Activated CD8-positive, alpha-beta memory T cell treated with anti-CD3 and anti-CD28 coated beads for 36 hours (primary cell): ENCODE measurements at regions not wholly inside any gene's neighbourhood (a gene's known extent, or its start where the extent isn't known, plus 50 kb on each side); places are given as distances from the start of the nearest gene placed in this dataset.

Experiments used
- CTCF ChIA-PET: fragments of 350-600 bp; sonication (Branson Sonifier 250); formaldehyde crosslinking; loops from one replicate; lab custom pipeline; 2021; ENCODE audit warnings: antibody characterized with exemption; lab: Charles Lee
- POLR2A ChIA-PET: fragments of 350-600 bp; sonication (Branson Sonifier 250); formaldehyde crosslinking; loops from one replicate; lab custom pipeline; 2021; ENCODE audit warnings: antibody characterized with exemption; lab: Charles Lee

DNA sequence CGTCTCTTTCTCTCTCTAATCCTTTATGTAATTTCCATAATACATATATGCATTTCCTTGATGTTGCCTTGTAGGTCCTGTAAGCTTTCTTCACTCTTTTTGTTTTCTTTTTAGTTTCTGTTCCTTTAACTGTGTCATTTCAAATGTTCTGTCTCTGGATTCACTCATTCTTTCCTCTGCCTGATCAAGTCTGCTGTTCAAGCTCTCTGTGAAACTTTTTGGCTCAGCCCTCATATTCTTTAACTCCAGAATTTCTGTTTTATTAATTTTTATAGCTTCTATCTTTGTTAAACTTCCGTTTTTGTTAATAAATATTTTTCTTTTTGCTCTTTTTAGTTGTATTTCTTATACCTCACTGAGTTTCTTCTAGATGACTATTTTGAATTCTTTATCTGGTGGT lies 321.3 kb upstream of the LMO3 start:
- ChIA-PET CTCF (no interaction called here), POLR2A (no interaction called here)

DNA sequence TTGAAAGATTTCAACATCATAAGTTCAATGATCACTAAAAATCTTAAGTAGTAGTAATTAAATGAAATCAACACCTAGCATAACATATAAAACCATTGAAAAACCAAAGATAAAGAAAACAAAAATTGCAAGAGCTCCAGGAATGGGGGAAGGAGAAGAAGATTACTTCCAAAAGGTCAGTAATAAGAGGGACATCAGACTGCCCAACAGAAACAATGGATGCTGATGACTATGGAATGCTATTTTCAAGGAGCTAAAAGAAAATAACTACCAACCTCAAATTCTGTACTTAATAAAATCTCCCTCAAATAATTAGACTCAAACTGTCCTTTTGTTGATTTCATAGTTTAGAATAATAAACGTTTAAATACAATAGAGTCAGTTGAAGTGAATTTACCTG lies 314.5 kb upstream of the LMO3 start:
- CTCF ChIA-PET = no interaction called here
- POLR2A ChIA-PET = no interaction called here

DNA sequence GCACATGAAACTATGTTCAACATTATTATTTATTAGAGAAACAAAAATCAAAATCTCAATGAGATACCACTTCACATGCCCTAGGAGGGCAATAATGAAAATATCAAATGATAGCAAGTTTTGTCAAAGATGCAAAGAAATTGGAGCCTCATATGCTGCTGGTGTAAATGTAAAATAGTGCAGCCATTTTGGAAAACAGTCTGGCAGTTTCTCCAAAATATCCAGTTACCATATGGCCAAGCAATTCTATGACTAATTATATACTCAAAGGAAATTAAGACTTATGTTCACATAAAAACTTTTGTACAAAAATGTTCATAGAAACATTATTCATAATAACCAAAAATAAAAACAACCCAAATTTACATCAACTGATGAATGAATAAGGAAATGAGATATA lies 313.6 kb upstream of the LMO3 start:
- POLR2A ChIA-PET = no interaction called here
- CTCF ChIA-PET = no interaction called here

GRCh38 chr12:16914853-16915252 lies 308.9 kb upstream of the LMO3 start:
- CTCF ChIA-PET = no interaction called here

DNA sequence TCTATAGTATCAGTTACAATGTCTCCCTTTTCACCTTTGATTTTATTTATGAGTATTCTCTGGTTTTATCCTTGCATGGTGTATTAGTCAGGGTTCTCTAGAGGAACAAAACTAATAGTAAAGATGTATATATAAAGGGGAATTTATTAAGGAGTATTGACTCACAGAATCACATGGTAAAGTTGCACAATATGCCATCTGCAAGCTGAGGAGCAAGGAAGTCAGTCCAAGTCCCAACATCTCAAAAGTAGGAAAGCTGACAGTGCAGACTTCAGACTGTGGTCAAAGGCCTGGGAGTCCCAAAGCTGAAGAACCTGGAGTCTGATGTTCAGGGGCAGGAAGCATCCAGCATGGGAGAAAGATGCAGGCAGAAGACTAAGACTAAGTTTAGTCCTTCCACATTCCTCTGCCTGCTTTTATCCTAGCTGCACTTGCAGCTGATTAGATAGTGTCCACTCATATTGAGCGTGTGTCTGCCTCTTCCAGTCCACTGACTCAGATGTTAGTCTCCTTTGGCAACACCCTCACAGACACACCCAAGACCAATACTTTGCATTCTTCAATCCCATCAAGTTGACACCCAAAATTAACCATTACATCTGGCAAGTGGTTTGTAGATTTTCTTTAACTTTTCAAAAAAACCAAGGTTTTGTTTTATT lies 308.0 kb upstream of the LMO3 start:
- POLR2A ChIA-PET = no interaction called here
- CTCF ChIA-PET = no interaction called here

More at GRCh38 chr12:16914853-16915252, 308.9 kb upstream of the LMO3 start:
- POLR2A ChIA-PET = no interaction called here

DNA sequence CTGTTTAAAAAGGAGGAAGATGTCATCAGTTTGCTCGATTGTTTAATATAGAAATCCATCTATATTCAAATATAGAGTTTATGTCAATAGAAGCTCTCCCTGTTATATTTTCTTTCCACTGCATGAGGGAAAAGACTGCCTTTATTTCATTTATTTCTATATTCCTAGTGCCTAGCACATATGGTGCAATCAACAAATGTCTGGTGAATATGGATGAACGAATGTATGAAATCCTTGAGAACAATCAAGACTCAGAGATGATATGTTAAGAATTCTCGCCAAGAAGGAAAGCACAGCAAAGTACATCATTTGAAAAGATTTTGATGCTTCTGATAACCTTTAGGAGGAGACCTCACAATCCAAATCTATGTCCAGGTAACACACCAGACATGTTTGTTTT lies 296.0 kb upstream of the LMO3 start:
- POLR2A ChIA-PET = no interaction called here
- CTCF ChIA-PET = no interaction called here

DNA sequence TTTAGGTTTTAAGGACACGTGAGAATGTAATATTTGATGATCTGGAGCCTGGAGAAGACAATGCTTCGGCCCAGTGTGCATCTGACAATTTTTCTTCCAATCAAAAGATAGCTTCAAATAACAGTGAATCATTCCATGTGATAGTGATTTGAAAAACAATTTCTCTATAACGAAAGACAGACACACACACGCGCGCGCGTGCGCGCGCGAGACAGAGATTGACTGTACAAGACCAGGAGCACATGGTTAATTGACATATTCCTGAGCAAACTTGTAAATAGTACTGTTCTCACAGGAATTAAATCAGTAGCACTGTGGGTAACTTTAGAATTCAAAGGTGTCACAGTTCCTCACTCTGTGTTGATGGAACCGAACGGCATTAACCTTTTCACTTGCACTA lies 287.5 kb upstream of the LMO3 start:
- ChIA-PET CTCF (no interaction called here), POLR2A (no interaction called here)

DNA sequence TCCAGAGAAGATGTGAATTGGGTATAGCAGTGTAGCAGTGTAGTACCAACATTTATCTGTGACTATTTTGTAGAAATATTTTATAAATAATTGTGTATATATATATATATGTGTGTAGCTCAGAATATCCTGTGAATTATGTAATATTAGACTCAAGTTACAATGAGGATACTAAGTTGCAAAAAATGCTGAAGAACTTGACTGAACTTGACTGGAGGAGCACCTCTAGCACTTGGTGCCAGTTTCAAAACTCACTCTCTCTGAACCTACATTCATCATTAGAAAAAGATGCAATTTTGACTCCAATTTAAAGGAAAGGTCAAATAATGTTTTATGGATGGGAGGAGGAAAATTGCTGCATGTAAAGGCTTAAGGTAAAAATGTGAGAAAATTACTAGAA lies 285.7 kb upstream of the LMO3 start:
- POLR2A ChIA-PET = no interaction called here

DNA sequence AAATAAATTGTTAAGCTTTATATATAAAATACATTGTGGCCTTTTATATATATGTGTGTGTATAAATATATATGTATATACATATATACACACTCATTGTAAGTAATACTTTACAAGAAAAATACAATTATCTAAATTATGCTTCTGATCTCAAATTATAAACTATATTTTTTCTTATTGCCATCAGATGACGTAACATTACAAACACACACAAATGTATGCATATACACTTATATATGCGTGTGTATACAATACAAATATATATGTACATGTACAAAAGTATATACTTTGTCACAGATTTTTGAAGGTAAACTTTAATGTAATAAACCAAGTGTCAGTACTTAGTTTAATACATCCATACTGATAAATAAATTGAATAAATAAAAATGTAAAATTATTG lies 278.9 kb upstream of the LMO3 start:
- CTCF ChIA-PET = no interaction called here

More for the DNA sequence above, 285.7 kb upstream of the LMO3 start:
- CTCF ChIA-PET = no interaction called here

DNA sequence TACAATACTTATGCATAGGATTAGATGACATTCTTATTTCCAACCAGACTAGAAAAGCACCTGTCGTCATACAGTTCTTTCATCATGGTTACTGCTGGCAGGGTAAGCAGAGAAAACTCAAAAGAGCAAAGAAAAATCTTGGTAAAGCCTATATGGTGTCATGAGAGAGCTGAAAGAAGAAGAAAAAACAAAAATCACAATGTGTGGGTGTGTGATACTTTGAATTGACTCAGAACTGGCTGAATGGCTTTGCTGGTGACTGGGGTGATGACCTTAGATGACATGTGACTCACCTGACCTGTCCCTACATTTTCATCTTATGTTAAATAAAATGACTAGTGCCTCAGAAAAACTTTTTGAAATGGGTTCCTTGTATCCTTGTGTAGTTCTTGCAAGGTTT lies 278.1 kb upstream of the LMO3 start:
- POLR2A ChIA-PET = no interaction called here
- CTCF ChIA-PET = no interaction called here

More for the DNA sequence above, 278.9 kb upstream of the LMO3 start:
- POLR2A ChIA-PET = no interaction called here

- POLR2A ChIA-PET = no interaction called here
- CTCF ChIA-PET = no interaction called here
These were observed 276.1 kb upstream of the LMO3 start for GRCh38 chr12:16881986-16882570.

DNA sequence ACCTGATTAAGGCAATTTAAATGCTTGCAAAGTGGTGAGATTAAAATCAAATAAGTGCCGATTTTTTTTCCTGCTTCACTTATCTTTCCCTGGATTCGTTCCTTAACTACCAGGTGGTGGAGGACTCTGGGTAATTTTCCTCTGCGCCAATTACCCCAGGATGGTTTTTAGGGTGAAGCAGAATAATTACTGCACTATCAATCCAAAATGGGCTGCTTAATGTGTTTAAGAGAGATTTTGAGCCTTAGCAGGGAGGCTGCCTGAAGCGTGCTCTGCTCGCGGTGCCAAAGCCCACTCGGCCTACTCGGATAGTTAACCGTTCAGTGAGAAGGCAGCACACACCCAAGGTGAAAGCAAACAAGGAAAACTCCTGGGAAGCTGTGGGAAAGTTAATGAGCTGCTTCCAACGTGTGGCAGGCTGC lies 274.9 kb upstream of the LMO3 start:
- CTCF ChIA-PET = no interaction called here
- POLR2A ChIA-PET = no interaction called here

DNA sequence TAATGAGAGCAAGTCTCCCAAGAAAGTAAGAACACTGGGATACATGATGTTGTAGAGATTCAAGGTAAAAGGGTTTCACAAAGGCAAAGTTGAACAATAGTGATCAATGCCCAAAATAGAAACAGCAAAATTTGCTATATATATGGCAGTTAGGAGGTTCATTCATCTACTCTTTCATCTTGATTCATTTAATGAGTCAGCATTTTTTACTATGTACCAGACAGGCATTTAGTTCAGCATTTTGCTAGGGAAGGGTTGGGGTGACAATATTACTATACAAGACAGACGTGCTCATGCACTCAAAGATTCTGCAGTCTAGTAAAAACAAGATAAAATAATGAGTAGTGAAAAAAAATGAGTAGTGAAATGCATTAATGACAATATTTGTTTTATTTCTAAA lies 264.9 kb upstream of the LMO3 start:
- POLR2A ChIA-PET = no interaction called here
- CTCF ChIA-PET = no interaction called here

DNA sequence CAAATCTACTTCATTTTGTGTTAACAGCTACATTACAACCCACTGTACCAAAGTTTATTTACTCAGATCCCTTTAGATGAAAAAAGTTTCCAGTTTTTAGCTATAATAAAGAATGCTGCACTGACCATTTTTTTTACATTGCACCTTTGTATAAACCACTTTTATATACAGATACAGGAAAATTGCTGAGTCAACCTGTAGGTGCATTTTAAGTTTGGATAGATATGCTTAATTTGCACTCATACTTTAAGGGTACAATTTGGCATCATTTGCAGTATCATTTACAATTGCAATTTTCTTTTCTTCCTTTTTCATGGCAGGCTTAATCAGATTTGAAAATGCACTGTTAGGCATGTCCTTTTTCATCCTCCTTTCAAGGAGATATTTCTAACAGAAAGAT lies 257.8 kb upstream of the LMO3 start:
- CTCF ChIA-PET = no interaction called here
- POLR2A ChIA-PET = no interaction called here

DNA sequence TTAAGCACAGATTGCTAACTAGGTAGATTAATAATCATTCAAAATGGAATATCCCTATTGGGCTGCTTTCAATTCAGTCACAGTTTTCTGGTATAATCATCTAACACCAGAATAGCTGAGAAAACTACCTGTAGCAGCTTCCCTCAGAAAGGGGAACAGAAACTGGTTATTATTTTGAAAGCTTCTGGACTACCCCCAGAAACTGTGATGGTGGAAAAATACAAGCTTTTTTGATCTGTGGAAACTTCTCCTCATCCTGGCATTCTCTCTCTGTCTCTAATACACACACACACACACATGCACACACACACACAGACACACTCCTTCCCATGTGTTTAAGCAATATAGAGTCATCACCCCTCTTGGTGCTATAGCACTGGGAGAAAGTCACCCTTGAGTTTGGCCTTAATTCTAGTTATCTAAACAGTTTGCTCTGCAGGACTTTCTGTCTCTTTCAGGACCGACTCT lies 251.5 kb upstream of the LMO3 start:
- ChIA-PET CTCF (no interaction called here), POLR2A (no interaction called here)

DNA sequence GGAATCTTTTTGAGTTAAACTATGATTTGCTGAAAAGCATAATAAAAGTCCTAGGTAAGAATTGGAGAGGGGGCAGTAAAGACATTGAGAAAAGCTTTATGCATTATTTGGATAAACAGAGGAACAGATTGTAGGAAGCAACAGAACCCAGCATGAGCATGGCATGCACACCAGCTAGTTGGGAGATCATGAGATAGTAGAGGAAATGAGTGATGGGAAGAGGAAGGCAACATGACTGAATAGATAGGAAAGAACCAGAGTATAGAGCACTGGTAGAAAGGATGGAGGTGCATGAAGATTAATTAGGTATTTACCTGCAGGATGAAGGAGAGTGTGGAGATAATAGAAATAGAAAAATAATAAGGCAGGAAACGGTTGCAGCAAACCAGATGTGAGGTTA lies 248.5 kb upstream of the LMO3 start:
- ChIA-PET CTCF (interaction anchor here (0.6 kb wide), 1 partner anchor 24 kb away, joined by 3 read pairs; no protein-coding TSS in a partner anchor), POLR2A (no interaction called here)

GRCh38 chr12:16849473-16849872 lies 243.5 kb upstream of the LMO3 start:
- ChIA-PET POLR2A (no interaction called here), CTCF (no interaction called here)

DNA sequence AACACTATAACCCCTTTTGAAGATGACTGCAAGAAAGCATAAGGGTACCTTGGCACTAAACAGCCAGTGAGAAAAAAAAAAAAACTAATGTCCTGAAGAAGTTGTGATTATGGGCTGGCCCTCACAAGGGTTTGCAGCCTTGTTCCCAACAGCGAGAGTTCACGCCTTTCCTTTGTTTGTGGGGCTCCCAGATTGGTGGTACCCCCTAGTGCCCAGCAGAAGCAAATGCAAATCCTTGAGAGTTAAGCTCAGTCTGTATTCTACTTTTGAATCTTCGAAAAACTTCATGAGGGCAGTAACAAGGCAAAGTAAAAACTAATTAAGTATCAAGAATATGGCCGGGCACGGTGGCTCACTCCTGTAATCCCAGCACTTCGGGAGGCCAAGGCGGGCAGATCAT lies 238.9 kb upstream of the LMO3 start:
- POLR2A ChIA-PET = no interaction called here
- CTCF ChIA-PET = no interaction called here

DNA sequence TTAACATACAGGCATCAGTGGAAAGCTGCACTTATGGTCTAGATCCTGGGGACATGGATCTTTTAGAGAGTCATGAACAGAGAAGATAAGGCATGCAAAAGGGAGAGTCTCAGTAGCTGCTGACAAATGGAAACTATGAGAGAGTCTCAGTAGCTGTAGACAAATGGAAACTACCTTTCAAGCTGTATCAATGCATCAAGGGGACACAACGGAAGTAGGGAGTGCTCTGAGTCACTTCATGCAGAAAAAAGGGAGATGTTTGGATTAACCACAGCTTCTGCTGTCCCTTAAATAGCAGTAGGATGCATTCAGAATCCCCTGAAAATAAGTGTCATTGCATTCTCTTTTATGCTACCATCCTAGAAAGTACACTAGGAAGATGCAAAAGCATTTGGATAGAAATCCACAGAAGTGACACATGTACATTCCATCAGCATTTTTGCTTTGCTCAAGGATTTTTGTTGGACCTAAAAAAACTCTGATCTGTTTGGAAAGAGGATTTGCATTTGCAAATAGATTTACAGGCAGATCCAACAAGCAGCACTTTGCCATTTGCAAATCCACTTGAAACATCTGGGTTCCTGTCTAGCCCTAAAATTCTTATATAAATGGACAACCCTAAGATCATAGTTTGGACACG lies 227.5 kb upstream of the LMO3 start:
- CTCF ChIA-PET = no interaction called here
- POLR2A ChIA-PET = no interaction called here

- ChIA-PET CTCF (no interaction called here), POLR2A (no interaction called here)
These were observed 222.9 kb upstream of the LMO3 start for GRCh38 chr12:16828891-16829290.

DNA sequence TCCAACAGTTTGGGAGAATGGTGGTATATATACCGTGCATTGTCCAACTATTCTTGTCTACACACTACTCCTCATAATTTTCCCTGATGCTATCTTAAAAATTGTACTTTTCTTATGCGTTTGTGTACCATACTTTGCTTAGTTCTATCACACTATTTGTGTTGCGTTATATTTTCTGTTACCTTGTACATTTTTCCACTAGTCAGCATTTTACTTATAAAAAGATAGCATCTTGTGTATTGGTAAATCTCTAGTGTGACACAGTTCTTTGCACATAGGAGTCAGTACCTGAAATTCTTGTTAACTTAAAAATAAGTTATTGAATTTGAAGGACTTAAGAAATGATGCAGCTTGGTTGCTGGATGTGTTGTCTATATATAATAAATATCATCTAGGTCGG lies 201.8 kb upstream of the LMO3 start:
- ChIA-PET CTCF (no interaction called here), POLR2A (no interaction called here)
